NCI-H510A treated with DMSO at 0.1 percent for 48 hours (cell line): ENCODE measurements at regions not wholly inside any gene's neighbourhood (a gene's known extent, or its start where the extent isn't known, plus 50 kb on each side); places are given as distances from the start of the nearest gene placed in this dataset.

Source experiments
- DNase-seq: peaks from one replicate; lab custom pipeline; 2025; lab: John Stamatoyannopoulos, UW

- DNase-seq = no peak
Observed at GRCh38 chr17:79201536-79202227, 127.1 kb downstream of the ENGASE start.

DNA sequence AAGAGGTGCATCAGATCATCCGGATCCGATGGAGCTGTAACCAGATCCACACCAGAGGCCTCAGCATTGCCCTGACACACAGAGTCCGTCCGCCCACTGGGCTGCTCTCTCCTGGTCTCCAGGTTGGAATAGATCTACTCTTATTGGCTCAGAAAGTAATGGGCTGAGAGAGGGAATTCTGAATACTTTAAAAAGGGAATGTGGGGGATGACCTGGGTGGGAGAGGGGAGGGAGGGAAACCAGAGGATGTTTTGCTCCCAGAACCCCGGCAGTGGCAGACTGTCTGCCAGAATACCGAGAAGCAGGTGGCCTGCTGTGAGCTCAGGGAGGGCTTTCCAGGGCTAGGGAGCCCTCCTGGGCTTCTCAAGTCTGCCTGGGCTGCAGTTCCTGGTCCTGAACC is 126.5 kb downstream of the ENGASE start:
- DNase-seq = no peak

DNA sequence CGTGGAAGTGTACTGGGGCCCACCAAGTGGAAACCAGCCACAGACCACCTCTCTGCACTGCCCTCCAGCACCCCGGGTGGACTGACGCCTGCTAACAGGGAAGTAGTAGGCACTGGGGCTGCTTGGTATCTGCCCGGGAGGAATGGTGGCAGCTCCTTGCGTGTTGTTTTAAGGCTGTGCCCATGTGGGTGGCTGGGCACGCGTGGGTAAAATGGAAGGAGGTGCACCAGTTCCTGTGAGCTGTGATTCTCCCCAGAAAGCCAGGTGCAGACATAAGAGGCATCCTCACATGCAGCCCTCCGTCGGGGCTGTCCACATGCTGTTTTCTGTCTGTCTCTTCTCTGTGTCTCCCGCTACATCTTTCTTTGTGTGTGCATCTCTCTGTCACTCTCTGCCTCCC is 122.3 kb downstream of the ENGASE start:
- no peak for DNase-seq

DNA sequence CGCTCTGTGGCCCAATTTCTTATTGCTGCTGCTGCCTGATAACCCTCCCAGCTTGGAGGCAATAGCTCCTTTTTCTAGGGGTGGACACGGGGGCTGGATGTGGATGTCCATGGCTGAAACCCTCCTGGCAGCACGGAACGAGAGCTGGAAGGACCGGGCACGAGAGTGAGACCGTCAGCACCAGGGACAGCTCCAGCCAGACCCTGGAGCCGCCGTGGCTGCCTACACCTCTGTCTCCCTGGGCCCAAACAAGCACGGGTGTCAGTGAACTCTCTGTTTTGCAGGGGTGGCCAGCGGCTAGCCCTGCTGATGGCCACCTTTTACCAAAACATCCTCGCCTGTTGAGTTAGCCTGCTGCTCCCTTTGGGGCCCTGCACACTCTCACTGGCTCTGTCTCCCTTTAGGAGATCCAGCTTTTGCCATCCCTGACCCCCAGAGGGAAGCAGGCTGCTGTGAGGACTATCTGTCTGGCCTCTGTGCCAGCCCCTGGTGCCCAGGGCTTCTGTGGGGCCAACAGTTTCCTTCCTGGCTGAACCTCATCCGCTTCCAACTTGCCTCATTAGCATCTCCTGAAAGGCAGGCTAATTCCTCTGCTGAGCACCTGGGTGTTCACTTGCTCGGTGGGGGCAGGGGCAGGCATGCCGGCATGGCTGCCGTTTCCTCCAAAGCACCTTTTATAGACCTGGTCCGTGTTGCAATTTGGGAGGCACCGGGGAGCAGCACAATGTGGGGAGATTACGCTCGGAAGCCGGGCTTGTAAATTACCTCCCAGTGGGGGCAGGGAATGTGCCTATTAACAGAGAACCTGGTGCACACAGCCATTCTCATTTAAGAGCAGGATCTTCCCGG is 118.1 kb downstream of the ENGASE start:
- DNase-seq = no peak

GRCh38 chr17:79191270-79191934 is 116.8 kb downstream of the ENGASE start:
- DNase-seq = no peak

DNA sequence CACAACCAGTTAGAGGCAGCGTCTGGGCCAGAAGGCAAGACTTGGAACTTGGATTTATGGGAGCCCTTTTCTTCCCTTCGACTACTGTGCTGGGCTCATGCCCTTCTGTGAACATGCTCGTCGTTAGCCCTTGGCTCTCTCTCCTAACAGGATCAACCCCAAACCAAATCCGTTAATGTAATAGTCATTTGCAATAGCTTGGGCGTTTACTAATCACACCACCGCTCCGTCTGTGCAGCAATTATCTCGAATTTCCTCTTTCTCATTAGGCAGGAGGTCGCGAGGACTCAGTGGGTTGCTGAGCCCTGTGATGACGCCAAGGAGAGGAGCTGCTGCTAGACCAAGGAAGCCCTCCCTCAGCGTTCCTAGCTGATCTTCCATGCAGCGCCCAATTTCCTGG is 114.7 kb downstream of the ENGASE start:
- DNase-seq = no peak

DNA sequence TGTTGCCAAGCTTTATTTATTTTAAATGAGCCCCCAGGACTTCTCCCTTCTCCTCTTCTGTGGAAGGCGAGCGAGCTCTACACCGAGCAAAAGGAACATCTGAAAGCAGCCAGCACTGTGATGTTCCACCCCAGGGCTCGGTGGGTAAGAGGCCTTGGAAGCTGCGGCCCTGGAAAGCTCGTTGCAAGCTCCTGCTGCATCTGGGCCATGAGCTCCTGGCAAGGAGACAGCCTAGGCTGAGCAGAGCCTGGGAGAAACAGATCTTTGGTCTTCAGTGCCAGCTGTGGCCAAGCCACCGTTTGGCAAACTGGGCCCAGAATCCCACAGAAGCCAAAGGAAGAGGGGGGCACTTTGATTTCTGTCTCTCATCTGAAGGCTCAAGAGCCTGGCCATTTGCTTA is 114.1 kb downstream of the ENGASE start:
- no peak for DNase-seq

GRCh38 chr17:79188048-79188447 is 113.4 kb downstream of the ENGASE start:
- DNase-seq = no peak

DNA sequence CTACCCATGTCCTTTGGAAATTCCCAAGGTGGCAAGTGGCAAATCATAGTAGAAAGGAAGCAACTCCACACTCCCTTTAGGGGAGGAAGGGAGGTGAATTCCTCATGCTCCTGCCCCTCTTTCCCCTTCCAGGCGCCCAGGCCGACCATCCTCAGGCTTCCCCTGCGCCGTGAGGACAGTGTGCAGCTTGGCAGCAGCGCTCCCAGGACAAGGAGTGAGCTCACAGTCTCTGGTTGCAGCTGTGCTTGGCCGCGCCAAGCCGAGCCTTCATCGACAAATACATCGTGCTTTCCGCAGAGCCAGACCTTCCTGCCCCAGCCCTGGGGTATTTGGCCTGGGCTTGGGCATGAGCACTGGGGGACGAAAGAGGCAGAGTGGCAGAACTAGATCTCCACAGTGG is 112.6 kb downstream of the ENGASE start:
- no peak for DNase-seq

DNA sequence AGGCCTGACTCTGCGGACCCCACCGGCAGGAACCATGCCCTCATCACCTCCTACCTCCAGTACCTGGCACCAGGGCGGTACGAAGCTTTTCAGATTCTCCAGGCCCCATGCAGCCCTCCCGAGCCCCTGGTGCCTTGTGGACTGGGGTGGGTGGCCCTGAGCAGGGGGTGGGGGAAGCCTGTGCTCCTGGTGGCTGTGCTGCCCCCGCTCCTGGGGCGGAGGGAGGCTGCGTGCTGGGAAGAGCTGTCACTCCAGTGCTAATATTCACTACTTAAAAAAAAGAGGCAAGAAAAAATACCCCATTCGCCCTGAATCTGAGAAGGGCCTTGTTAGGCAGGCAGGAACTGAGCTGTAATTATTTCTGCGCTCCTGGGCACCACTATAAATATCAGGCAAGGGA is 111.8 kb downstream of the ENGASE start:
- DNase-seq = no peak

- DNase-seq = no peak
Observed at GRCh38 chr17:79185671-79186070, 111.0 kb downstream of the ENGASE start.

DNA sequence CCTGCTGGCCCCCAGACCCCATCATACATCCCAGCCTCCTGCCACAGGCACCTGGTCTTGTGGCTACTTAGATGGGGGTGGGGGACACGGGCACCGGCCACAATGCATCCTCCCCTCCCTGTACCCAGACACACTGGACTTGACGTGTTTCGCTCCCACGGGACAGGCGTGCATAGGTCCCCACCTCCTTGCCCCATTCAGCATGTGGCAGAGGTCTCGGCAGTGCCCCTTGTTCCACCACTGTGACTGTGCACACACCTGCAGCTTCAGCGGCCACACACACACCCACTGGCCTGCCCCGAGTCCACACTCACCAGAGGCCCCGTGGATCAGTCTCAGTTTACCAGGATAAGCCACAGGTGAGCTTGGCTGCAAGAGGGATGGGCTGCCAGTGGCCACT is 109.6 kb downstream of the ENGASE start:
- no peak for DNase-seq

- DNase-seq = no peak
Observed at GRCh38 chr17:79183293-79184158, 108.9 kb downstream of the ENGASE start.

DNA sequence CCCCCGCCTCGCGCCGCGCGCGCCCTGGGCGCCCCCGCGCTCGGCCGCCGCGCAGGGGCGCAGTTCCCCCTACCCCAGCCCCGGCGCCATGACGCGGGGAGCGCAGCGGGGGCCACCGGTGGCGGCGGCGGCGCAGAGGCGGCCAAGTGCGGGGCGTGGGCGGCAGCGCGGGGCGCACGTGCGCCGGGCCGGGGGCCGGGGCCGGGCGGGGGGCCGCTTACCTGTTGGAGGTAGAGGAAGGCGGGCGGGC is 108.3 kb downstream of the ENGASE start:
- DNase-seq = no peak

DNA sequence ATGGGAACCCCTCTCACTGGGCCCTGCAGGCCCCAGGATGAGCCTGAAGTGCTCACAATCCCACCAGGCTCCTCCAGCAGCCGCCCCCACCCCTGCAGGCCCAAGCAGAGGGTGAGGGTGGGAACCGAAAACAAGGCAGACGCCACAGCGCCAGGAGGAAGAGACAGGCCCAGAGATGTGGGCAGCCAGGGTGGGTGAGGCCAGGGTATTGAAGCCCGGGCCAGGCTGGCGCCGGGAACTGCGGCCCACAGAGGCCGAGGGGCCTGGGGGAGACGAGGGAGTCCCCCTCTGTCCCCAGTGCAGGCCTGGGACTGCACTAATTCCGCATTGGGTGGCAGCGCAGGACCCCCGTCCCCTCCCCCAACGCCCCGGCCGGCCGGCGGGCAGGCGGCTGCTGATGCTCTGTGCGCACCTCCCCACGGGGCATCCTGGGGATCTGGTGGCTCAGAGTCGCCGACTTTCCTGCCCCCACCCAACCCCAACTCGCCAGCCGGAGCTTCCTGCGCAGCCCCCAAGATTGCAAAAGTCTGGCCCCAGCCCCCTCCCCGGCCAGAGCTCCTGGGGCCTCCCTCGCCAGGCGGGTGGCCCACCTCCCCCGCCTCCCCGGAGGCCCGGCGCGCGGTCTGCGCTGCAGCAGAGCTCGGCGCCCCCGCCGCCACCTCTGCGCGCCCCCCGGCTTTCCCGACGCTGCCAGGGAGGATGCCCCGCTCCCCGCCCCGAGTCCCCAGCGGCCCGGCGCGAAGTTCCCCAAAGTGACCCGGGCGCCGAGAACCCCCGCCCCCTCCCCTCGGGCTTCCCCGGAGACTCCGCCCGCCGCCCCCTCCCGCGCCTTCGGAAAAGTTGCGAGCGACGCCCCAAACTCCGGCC is 107.8 kb downstream of the ENGASE start:
- DNase-seq = no peak

GRCh38 chr17:79180358-79181005 is 105.9 kb downstream of the ENGASE start:
- DNase-seq = no peak

GRCh38 chr17:79179334-79179733 is 104.7 kb downstream of the ENGASE start:
- no peak for DNase-seq

DNA sequence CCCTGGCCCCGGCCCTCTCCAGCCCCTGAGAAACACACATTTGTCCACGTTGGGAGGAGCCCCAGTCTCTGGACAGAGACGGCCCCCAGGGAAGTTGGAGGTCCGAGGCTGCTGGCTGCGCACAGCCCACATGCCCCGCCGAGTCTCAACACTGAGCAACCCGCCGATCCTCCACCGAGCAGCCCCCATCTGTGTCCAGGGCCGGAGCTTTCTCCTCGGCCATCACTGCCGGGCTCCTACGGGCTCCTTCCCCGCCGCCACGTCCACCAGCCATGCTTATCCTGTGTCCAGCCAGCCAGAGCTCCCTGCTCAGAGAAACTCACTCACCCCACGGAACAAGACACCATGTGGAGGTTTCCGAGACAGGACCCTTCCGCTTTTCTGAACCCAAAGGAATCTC is 103.3 kb downstream of the ENGASE start:
- no peak for DNase-seq

GRCh38 chr17:79176792-79177601 is 102.4 kb downstream of the ENGASE start:
- no peak for DNase-seq
